SK-N-MC (cell line): ENCODE measurements at regions not wholly inside any gene's neighbourhood (a gene's known extent, or its start where the extent isn't known, plus 50 kb on each side); places are given as distances from the start of the nearest gene placed in this dataset.
"Not testable (repeated sequence)": the region's sequence is repeated elsewhere in the genome, so short reads cannot be mapped to it uniquely, and the experiment has no call there.

Source experiments
- EZH2 ChIP-seq: fragments of 200-600 bp; sonication (generic); IDR thresholded peaks from one replicate; pipeline ENCODE4 v1.6.1; 2017; ENCODE audit warnings: antibody characterized with exemption
- FOXP2 ChIP-seq: optimal IDR thresholded peaks from 2 replicates; pipeline ENCODE3; 2011; ENCODE audit warnings: mild to moderate bottlenecking, moderate library complexity; ENCODE audit not compliant: insufficient read depth; ENCODE audit errors: extremely low read length, control extremely low read depth
- POLR2AphosphoS5 ChIP-seq: IDR thresholded peaks from 2 replicates; pipeline ENCODE4 v1.6.1; 2012; ENCODE audit warnings: mild to moderate bottlenecking, low read depth, low read length, borderline replicate concordance

GRCh38 chr5:39753747-39754146 lies 329.0 kb upstream of the DAB2 start:
- TF ChIP-seq EZH2, POLR2AphosphoS5, FOXP2: not testable (repeated sequence)
